SK-N-SH treated with all-trans-retinoic acid at 6 μM for 48 hours (cell line): ENCODE measurements at regions not wholly inside any gene's neighbourhood (a gene's known extent, or its start where the extent isn't known, plus 50 kb on each side); places are given as distances from the start of the nearest gene placed in this dataset.

Source experiments
- ARNTL ChIP-seq: fragments of 450-650 bp; formaldehyde crosslinking; IDR thresholded peaks from 2 replicates; pipeline ENCODE4 v1.5.0; 2020; ENCODE audit warnings: low read depth, mild to moderate bottlenecking, moderate library complexity, borderline replicate concordance
- BACH2 ChIP-seq: fragments of 250-450 bp; sonication (Bioruptor Pico); IDR thresholded peaks from 2 replicates; pipeline ENCODE4 v1.9.0; 2021; ENCODE audit warnings: mild to moderate bottlenecking, borderline replicate concordance
- CREB5 ChIP-seq: fragments of 250-450 bp; sonication (Bioruptor Pico); IDR thresholded peaks from 2 replicates; pipeline ENCODE4 v1.5.1; 2020; ENCODE audit warnings: low read depth, mild to moderate bottlenecking, moderate library complexity
- CSRNP3 ChIP-seq: fragments of 250-450 bp; sonication (Bioruptor Pico); IDR thresholded peaks from 2 replicates; pipeline ENCODE4 v1.5.1; 2021; ENCODE audit warnings: mild to moderate bottlenecking, moderate library complexity
- GLIS3 ChIP-seq: fragments of 250-450 bp; sonication (Bioruptor Pico); IDR thresholded peaks from 2 replicates; pipeline ENCODE4 v1.5.0; 2020; ENCODE audit warnings: mild to moderate bottlenecking, moderate library complexity
- SNAI2 ChIP-seq: fragments of 250-450 bp; sonication (Bioruptor Pico); IDR thresholded peaks from 2 replicates; pipeline ENCODE4 v1.5.0; 2020; ENCODE audit warnings: mild to moderate bottlenecking, moderate library complexity
- TOX ChIP-seq: fragments of 250-450 bp; sonication (Bioruptor Pico); IDR thresholded peaks from 2 replicates; pipeline ENCODE4 v1.8.0; 2021; ENCODE audit warnings: mild to moderate bottlenecking, moderate library complexity, borderline replicate concordance
- ZC3H10 ChIP-seq: fragments of 250-450 bp; sonication (Bioruptor Pico); IDR thresholded peaks from 2 replicates; pipeline ENCODE4 v1.5.1; 2021; ENCODE audit warnings: mild to moderate bottlenecking, moderate library complexity
- ZFP3 ChIP-seq: fragments of 250-450 bp; sonication (Bioruptor Pico); IDR thresholded peaks from 2 replicates; pipeline ENCODE4 v1.5.0; 2020; ENCODE audit warnings: mild to moderate bottlenecking, moderate library complexity
- ZFP30 ChIP-seq: fragments of 450-650 bp; formaldehyde crosslinking; IDR thresholded peaks from 2 replicates; pipeline ENCODE4 v1.5.0; 2022; ENCODE audit warnings: mild to moderate bottlenecking, moderate library complexity
- ZNF8 ChIP-seq: fragments of 450-650 bp; formaldehyde crosslinking; IDR thresholded peaks from 2 replicates; pipeline ENCODE4 v1.5.0; 2020; ENCODE audit warnings: mild to moderate bottlenecking, moderate library complexity

- no peak for TF ChIP-seq ZNF8 (CRISPR knock-in tag)
- no peak for TF ChIP-seq SNAI2
- TF ChIP-seq CSRNP3: no peak
- no peak for TF ChIP-seq ZFP3 (CRISPR knock-in tag)
- TF ChIP-seq ZFP30 (CRISPR knock-in tag): no peak
- no peak for TF ChIP-seq CREB5 (CRISPR knock-in tag)
- TF ChIP-seq BACH2 (CRISPR knock-in tag): no peak
- TF ChIP-seq ZC3H10 (CRISPR knock-in tag): no peak
- no peak for TF ChIP-seq ARNTL
- TF ChIP-seq GLIS3 (CRISPR knock-in tag): no peak
- no peak for TF ChIP-seq TOX (CRISPR knock-in tag)
Measured at GRCh38 chr6:11903645-11904044, 108.5 kb upstream of the HIVEP1 start.
